ENCODE measurements at regions not wholly inside any gene's neighbourhood (a gene's known extent, or its start where the extent isn't known, plus 50 kb on each side); places are given as distances from the start of the nearest gene placed in this dataset.
"Not testable (repeated sequence)": the region's sequence is repeated elsewhere in the genome, so short reads cannot be mapped to it uniquely, and the experiment has no call there.

- H3K36me3 ChIP-seq (replicated peaks; ENCODE audit: insufficient read depth, low read length): no peaks in the 10 kb centered on the region
- no peaks in the 10 kb centered on the region for H3K79me2 ChIP-seq (ENCODE audit: low read length)
- DNase-seq: no peak
- no peak overlapping the region for H2AFZ ChIP-seq (ENCODE audit: low read length)
- no peaks in the 10 kb centered on the region for H3K27me3 ChIP-seq (replicated peaks; ENCODE audit: insufficient read depth, low read length)
- H3K9ac ChIP-seq (ENCODE audit: low read length): no peak overlapping the region
- H3K4me1 ChIP-seq (ENCODE audit: low read length): no peaks in the 10 kb centered on the region
- no peak overlapping the region for H3K4me3 ChIP-seq (ENCODE audit: low read length)
- no peak for TF ChIP-seq EZH2phosphoT487 (IDR thresholded peaks at IDR 0.05; ENCODE audit: low read length)
- no peak for TF ChIP-seq EZH2 (optimal IDR thresholded peaks at IDR 0.05; ENCODE audit: low read depth, low read length)
- no peak for TF ChIP-seq CTCF (IDR thresholded peaks at IDR 0.05; ENCODE audit: low read length)
- no peaks in the 10 kb centered on the region for H3K9me2 ChIP-seq (replicated peaks; ENCODE audit: insufficient read depth, low read length)
- no peak overlapping the region for H3K27ac ChIP-seq (ENCODE audit: low read length)
- no peak overlapping the region for H3K4me2 ChIP-seq (ENCODE audit: low read depth, low read length)
- H3F3A ChIP-seq (ENCODE audit: insufficient read depth, low read length): no peaks in the 10 kb centered on the region
- H4K20me1 ChIP-seq (ENCODE audit: insufficient read depth, low read length): no peaks in the 10 kb centered on the region
- no peaks in the 10 kb centered on the region for H3K9me3 ChIP-seq (replicated peaks; ENCODE audit: insufficient read depth, low read length)
Observed at GRCh38 chr10:64426745-64427144, 905.5 kb downstream of the REEP3 start.

- Histone ChIP-seq H3K27me3 (replicated peaks; ENCODE audit: insufficient read depth, low read length) (no peaks in the 10 kb centered on the region), H4K20me1 (ENCODE audit: insufficient read depth, low read length) (no peaks in the 10 kb centered on the region), H3F3A (ENCODE audit: insufficient read depth, low read length) (no peaks in the 10 kb centered on the region), H3K79me2 (ENCODE audit: low read length) (no peaks in the 10 kb centered on the region), H3K4me1 (ENCODE audit: low read length) (no peaks in the 10 kb centered on the region), H3K36me3 (replicated peaks; ENCODE audit: insufficient read depth, low read length) (no peaks in the 10 kb centered on the region), H3K9me2 (replicated peaks; ENCODE audit: insufficient read depth, low read length) (no peaks in the 10 kb centered on the region), H3K27ac (ENCODE audit: low read length) (no peak overlapping the region), H2AFZ (ENCODE audit: low read length) (no peak overlapping the region), H3K9me3 (replicated peaks; ENCODE audit: insufficient read depth, low read length) (no peaks in the 10 kb centered on the region), H3K4me2 (ENCODE audit: low read depth, low read length) (no peak overlapping the region), H3K4me3 (ENCODE audit: low read length) (no peak overlapping the region), H3K9ac (ENCODE audit: low read length) (no peak overlapping the region)
- DNase-seq: no peak
- no peak for TF ChIP-seq EZH2phosphoT487 (IDR thresholded peaks at IDR 0.05; ENCODE audit: low read length)
- TF ChIP-seq EZH2 (optimal IDR thresholded peaks at IDR 0.05; ENCODE audit: low read depth, low read length): no peak
Observed at GRCh38 chr10:64430690-64431323, 909.6 kb downstream of the REEP3 start.

GRCh38 chr10:64441872-64442271 lies 920.7 kb downstream of the REEP3 start:
- H3K9me2 ChIP-seq (replicated peaks; ENCODE audit: insufficient read depth, low read length); H3K27ac ChIP-seq (ENCODE audit: low read length); H2AFZ ChIP-seq (ENCODE audit: low read length); H3K4me3 ChIP-seq (ENCODE audit: low read length); H3K4me1 ChIP-seq (ENCODE audit: low read length); H3K79me2 ChIP-seq (ENCODE audit: low read length); H3K9ac ChIP-seq (ENCODE audit: low read length); H3K36me3 ChIP-seq (replicated peaks; ENCODE audit: insufficient read depth, low read length); H3K9me3 ChIP-seq (replicated peaks; ENCODE audit: insufficient read depth, low read length); H4K20me1 ChIP-seq (ENCODE audit: insufficient read depth, low read length); DNase-seq; H3K4me2 ChIP-seq (ENCODE audit: low read depth, low read length); H3F3A ChIP-seq (ENCODE audit: insufficient read depth, low read length); H3K27me3 ChIP-seq (replicated peaks; ENCODE audit: insufficient read depth, low read length): not testable (repeated sequence)

- no peaks in the 10 kb centered on the region for H3F3A ChIP-seq (ENCODE audit: insufficient read depth, low read length)
- TF ChIP-seq CTCF (IDR thresholded peaks at IDR 0.05; ENCODE audit: low read length): no peak
- no peak for TF ChIP-seq EZH2 (optimal IDR thresholded peaks at IDR 0.05; ENCODE audit: low read depth, low read length)
- TF ChIP-seq EZH2phosphoT487 (IDR thresholded peaks at IDR 0.05; ENCODE audit: low read length): no peak
- DNase-seq: no peak
Observed at GRCh38 chr10:64444163-64444562, 923.0 kb downstream of the REEP3 start.

More at GRCh38 chr10:64444163-64444562, 923.0 kb downstream of the REEP3 start:
- Histone ChIP-seq H3K9ac (ENCODE audit: low read length) (no peak overlapping the region), H3K4me3 (ENCODE audit: low read length) (no peak overlapping the region), H3K27ac (ENCODE audit: low read length) (no peak overlapping the region), H4K20me1 (ENCODE audit: insufficient read depth, low read length) (no peaks in the 10 kb centered on the region), H3K36me3 (replicated peaks; ENCODE audit: insufficient read depth, low read length) (no peaks in the 10 kb centered on the region), H2AFZ (ENCODE audit: low read length) (no peak overlapping the region), H3K27me3 (replicated peaks; ENCODE audit: insufficient read depth, low read length) (no peaks in the 10 kb centered on the region), H3K9me3 (replicated peaks; ENCODE audit: insufficient read depth, low read length) (no peaks in the 10 kb centered on the region), H3K79me2 (ENCODE audit: low read length) (no peaks in the 10 kb centered on the region), H3K9me2 (replicated peaks; ENCODE audit: insufficient read depth, low read length) (no peaks in the 10 kb centered on the region), H3K4me1 (ENCODE audit: low read length) (no peaks in the 10 kb centered on the region), H3K4me2 (ENCODE audit: low read depth, low read length) (no peak overlapping the region)

All from MM.1S (cell line).